Neural progenitor cell (in vitro differentiated cells): ENCODE measurements at regions not wholly inside any gene's neighbourhood (a gene's known extent, or its start where the extent isn't known, plus 50 kb on each side); places are given as distances from the start of the nearest gene placed in this dataset.

ENCODE experiments used
- CTCF ChIP-seq: fragments of 200-600 bp; sonication (generic); IDR thresholded peaks from 2 replicates; pipeline ENCODE4 v1.5.1; 2017; ENCODE audit warnings: antibody characterized with exemption, mild to moderate bottlenecking
- EZH2 ChIP-seq: fragments of 200-600 bp; sonication (generic); IDR thresholded peaks from 2 replicates; pipeline ENCODE4 v1.6.1; 2017; ENCODE audit warnings: antibody characterized with exemption, mild to moderate bottlenecking, moderate library complexity

GRCh38 chr12:113577464-113578129 is 105.9 kb upstream of the LHX5 start:
- TF ChIP-seq EZH2: no peak
- TF ChIP-seq CTCF: no peak
